GM18907 (cell line): ENCODE measurements at regions not wholly inside any gene's neighbourhood (a gene's known extent, or its start where the extent isn't known, plus 50 kb on each side); places are given as distances from the start of the nearest gene placed in this dataset.

Experiments used
- ATAC-seq: cut with Tn5 transposase; IDR thresholded peaks from one replicate; pipeline ENCODE4 v1.9.1; 2021; ENCODE audit warnings: mild to moderate bottlenecking, moderate library complexity; ENCODE audit not compliant: unreplicated experiment

DNA sequence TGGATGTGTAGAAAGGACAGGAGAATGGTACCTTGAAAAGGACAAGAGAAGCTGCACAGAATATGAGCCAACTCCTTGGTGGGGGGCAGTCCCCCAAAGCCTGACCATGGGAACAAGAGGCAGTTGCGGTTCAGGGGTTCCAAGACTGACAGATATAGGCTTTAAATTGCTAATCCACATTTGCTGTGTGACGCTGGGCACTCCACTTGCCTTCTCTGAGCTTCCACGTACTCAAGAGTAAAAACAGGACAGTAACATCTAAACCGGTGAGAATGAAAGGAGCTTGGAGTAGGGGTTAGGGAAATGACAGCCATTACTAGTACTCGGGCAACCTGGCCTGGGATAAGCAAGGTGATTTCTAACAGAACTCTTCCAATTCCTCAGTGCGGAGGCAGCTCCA is 57.9 kb upstream of the LRFN2 start:
- no peak for ATAC-seq

- no peak for ATAC-seq
Measured at GRCh38 chr6:40642837-40643236, 55.7 kb upstream of the LRFN2 start.

- no peak for ATAC-seq
Measured at GRCh38 chr6:40642190-40642589, 55.0 kb upstream of the LRFN2 start.

DNA sequence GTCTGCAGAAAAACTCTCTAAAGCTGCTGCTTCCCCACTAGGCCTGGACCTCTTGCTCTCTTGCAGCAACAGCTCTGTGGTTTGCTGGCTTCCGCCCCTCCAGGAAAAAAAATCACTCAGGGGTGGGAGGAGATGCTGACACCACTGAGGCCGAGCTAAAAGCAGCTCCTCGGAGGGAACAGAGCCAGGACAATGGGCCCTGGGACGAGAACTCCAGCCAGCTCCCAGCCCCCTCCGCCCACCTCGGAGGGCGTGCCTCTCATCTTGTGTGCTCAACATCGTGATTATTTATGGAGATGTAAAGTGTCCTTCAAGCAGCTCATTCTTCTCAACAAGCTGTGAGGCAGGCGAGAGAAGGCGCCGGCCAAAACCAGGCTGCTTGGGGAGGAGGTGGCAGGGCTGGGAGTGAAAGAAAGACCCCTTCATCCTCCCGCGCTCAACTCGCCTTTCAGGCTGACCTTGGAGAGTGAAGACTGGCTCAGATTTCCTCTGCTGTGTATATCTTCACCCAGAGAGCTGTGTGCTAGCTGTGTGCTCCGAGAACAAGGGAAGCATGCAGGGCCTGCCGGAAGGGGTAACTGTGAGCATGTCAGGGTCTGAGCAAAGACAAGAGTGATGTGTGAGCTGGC is 53.5 kb upstream of the LRFN2 start:
- ATAC-seq: no peak
